PC-3 (cell line): ENCODE measurements at regions not wholly inside any gene's neighbourhood (a gene's known extent, or its start where the extent isn't known, plus 50 kb on each side); places are given as distances from the start of the nearest gene placed in this dataset.

Experiments
- CTCF ChIP-seq: fragments of 300-600 bp; sonication (generic); conservative IDR thresholded peaks from 2 replicates; pipeline ENCODE4 v1.5.1; 2017; ENCODE audit warnings: antibody characterized with exemption, low read depth, mild to moderate bottlenecking, low read length
- EZH2 ChIP-seq: fragments of 300-600 bp; sonication (generic); IDR thresholded peaks from one replicate; pipeline ENCODE4 v1.6.1; 2017; ENCODE audit warnings: antibody characterized with exemption, mild to moderate bottlenecking, low read length; ENCODE audit not compliant: unreplicated experiment
- EZH2phosphoT487 ChIP-seq: fragments of 300-600 bp; sonication (generic); IDR thresholded peaks from 2 replicates; pipeline ENCODE4 v1.6.1; 2018; ENCODE audit warnings: mild to moderate bottlenecking, antibody characterized with exemption, low read length, borderline replicate concordance

- no peak for TF ChIP-seq CTCF
- TF ChIP-seq EZH2 = no peak
- no peak for TF ChIP-seq EZH2phosphoT487
Measured at GRCh38 chr2:46245869-46246268, 51.3 kb upstream of the EPAS1 start.
